ENCODE measurements at regions not wholly inside any gene's neighbourhood (a gene's known extent, or its start where the extent isn't known, plus 50 kb on each side); places are given as distances from the start of the nearest gene placed in this dataset. TPM values are rescaled to one million over a fixed set of nuclear protein-coding genes. Genes with fewer than 3 reads are reported as not detected.

DNA sequence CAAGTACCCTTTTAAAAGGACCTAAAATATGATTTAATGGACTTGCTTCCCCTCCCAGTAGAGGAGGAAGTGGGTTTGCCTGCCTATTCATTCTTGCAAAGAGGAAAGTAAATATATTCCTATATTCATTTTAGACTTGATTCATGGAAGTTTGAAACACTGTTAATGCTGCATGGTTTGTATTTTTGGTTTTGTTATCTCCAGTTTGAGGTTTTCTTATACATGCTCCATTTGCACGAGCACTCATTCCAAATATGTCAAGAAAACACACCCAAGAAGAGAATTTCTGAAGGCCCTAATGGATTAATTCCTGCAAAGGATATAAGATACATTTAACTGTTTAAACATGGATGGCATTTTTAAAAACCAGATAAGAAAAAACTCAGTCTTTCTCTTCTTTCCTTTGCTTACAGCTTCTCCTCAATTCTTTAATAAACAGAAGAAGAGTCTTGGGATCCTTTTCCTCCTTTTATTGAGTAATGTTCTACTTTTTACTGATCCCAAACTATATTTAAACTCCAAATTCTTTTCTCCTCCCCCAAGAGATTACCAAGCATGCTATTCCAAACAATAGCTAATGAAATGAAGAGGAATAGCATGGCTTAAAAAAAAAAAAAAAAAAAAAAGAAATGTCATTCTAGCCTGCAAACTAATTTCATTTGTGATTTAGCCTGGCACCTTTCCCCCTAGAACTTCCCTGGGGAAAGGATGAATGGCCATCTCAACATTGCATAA lies 54.6 kb upstream of the LDB2 start:
- Histone ChIP-seq H3K9me3 (replicated peaks in 1 of 2; ENCODE audit: control insufficient read depth in 1 of 2, insufficient read depth in 1 of 2, low read length in 2 of 2) (no peaks in the 10 kb centered on the region), H3K79me2 (ENCODE audit: insufficient read depth, low read length) (no peaks in the 10 kb centered on the region), H3K9ac (ENCODE audit: insufficient read depth, low read length, poor library complexity, severe bottlenecking) (no peak overlapping the region), H3K27me3 (ENCODE audit: control insufficient read depth in 2 of 2, insufficient read depth in 2 of 2, low read length in 2 of 2) (no peaks in the 10 kb centered on the region), H3K4me3 (replicated peaks in 1 of 3; ENCODE audit: low read depth in 2 of 3, low read length in 3 of 3) (no peak overlapping the region), H3K27ac (ENCODE audit: low read depth in 1 of 2, low read length in 2 of 2) (no peak overlapping the region), H3K36me3 (replicated peaks in 1 of 2; ENCODE audit: control insufficient read depth in 1 of 2, insufficient read depth in 2 of 2, low read length in 2 of 2) (no peaks in the 10 kb centered on the region), H3K4me1 (ENCODE audit: control insufficient read depth in 1 of 2, insufficient read depth in 2 of 2, low read length in 2 of 2) (no peaks in the 10 kb centered on the region), H3K4me2 (replicated peaks; ENCODE audit: extremely low read depth, low read length, poor library complexity, severe bottlenecking) (no peak overlapping the region), H2AFZ (ENCODE audit: insufficient read depth, low read depth, low read length, poor library complexity, severe bottlenecking) (no peak overlapping the region), H4K20me1 (ENCODE audit: insufficient read depth, low read length) (no peaks in the 10 kb centered on the region)
- TF ChIP-seq CTCF (IDR thresholded peaks at IDR 0.05), result no peak
- Mint-ChIP-seq H3K27me3 (ENCODE audit: low read depth in 3 of 3) (peaks cover 0 to 1% (median 0%) of the 10 kb centered on the region in 3 donors), H3K9me3 (peaks cover 0 to 4% (median 2%) of the 10 kb centered on the region in 7 donors), H3K4me3 (no peak overlapping the region), H3K27ac (no peak overlapping the region), H3K36me3 (no peaks in the 10 kb centered on the region), H3K4me1 (peaks cover 1% of the 10 kb centered on the region)
- no peak for DNase-seq
- intact Hi-C loops (cut with micrococcal nuclease), result no loop called here
- no CpG with 5 or more reads among the region's 1 CpG for WGBS (ENCODE audit: insufficient coverage)

DNA sequence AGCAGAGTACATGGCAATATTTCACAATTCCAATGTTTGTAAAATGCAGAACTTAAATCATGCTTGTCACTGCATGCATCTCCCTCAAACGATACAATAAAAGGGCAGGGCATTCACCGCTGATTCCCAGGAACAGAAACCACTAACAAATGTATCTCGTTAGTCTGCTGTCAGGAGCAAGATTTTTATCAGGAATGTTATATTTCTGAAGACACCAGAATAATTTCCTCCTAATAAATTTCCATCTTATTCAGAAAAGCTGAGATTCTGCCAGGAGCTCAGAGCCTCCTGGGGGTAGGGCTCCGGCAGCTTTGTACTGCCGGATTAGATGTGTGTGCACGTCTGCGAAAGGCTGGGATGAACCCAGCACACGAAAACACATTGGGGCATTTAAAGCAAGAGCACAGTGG lies 54.0 kb upstream of the LDB2 start:
- intact Hi-C loops (cut with micrococcal nuclease), result no loop called here
- no peak overlapping the region for H3K4me3 ChIP-seq (replicated peaks in 1 of 3; ENCODE audit: low read depth in 2 of 3, low read length in 3 of 3)
- peaks cover 0 to 4% (median 2%) of the 10 kb centered on the region in 7 donors for H3K9me3 Mint-ChIP-seq
- no peak overlapping the region for H3K9ac ChIP-seq (ENCODE audit: insufficient read depth, low read length, poor library complexity, severe bottlenecking)
- H3K27me3 ChIP-seq (ENCODE audit: control insufficient read depth in 2 of 2, insufficient read depth in 2 of 2, low read length in 2 of 2), result no peaks in the 10 kb centered on the region
- H3K36me3 ChIP-seq (replicated peaks in 1 of 2; ENCODE audit: control insufficient read depth in 1 of 2, insufficient read depth in 2 of 2, low read length in 2 of 2), result no peaks in the 10 kb centered on the region
- no peaks in the 10 kb centered on the region for H3K4me1 ChIP-seq (ENCODE audit: control insufficient read depth in 1 of 2, insufficient read depth in 2 of 2, low read length in 2 of 2)
- no peak overlapping the region for H3K4me2 ChIP-seq (replicated peaks; ENCODE audit: extremely low read depth, low read length, poor library complexity, severe bottlenecking)
- no peak for DNase-seq
- H3K27me3 Mint-ChIP-seq (ENCODE audit: low read depth in 3 of 3), result peaks cover 0 to 1% (median 0%) of the 10 kb centered on the region in 3 donors
- WGBS (ENCODE audit: insufficient coverage), result 0% methylated on average over 4 of the region's 8 CpGs
- no peaks in the 10 kb centered on the region for H3K79me2 ChIP-seq (ENCODE audit: insufficient read depth, low read length)
- H3K9me3 ChIP-seq (replicated peaks in 1 of 2; ENCODE audit: control insufficient read depth in 1 of 2, insufficient read depth in 1 of 2, low read length in 2 of 2), result no peaks in the 10 kb centered on the region
- H3K4me1 Mint-ChIP-seq, result peaks cover 1% of the 10 kb centered on the region
- no peak overlapping the region for H3K4me3 Mint-ChIP-seq
- no peak overlapping the region for H3K27ac ChIP-seq (ENCODE audit: low read depth in 1 of 2, low read length in 2 of 2)
- H2AFZ ChIP-seq (ENCODE audit: insufficient read depth, low read depth, low read length, poor library complexity, severe bottlenecking), result no peak overlapping the region
- H3K27ac Mint-ChIP-seq, result no peak overlapping the region
- TF ChIP-seq CTCF (IDR thresholded peaks at IDR 0.05), result no peak
- H3K36me3 Mint-ChIP-seq, result no peaks in the 10 kb centered on the region
- no peaks in the 10 kb centered on the region for H4K20me1 ChIP-seq (ENCODE audit: insufficient read depth, low read length)

Small RNA genes in the stretch of these regions (small RNA-seq; reads per million reads assigned to genes)
- gene MTND5P4 (ENCODE audit: insufficient read length, low read depth), result not detected
- gene SNORA75B (ENCODE audit: insufficient read length, low read depth), result not detected
